Activated T-helper 17 cell treated with anti-CD3 and anti-CD28 coated beads, Interleukin-2, amount 50 U/mL, for 72 hours (primary cell): ENCODE measurements at regions not wholly inside any gene's neighbourhood (a gene's known extent, or its start where the extent isn't known, plus 50 kb on each side); places are given as distances from the start of the nearest gene placed in this dataset.

ENCODE experiments used
- ATAC-seq: fragments of 150-1000 bp; cut with Tn5 transposase; replicated peaks from 2 replicates; pipeline ENCODE4 v1.10.0; 2021; ENCODE audit warnings: mild to moderate bottlenecking, moderate library complexity
- H3K27ac Mint-ChIP-seq: one replicate; pipeline ENCODE4 v1.8.0; 2022; ENCODE audit warnings: mixed read lengths
- H3K27me3 Mint-ChIP-seq: one replicate; pipeline ENCODE4 v1.8.0; 2022; ENCODE audit warnings: mixed read lengths
- H3K36me3 Mint-ChIP-seq: one replicate; pipeline ENCODE4 v1.8.0; 2022; ENCODE audit warnings: low read depth, mild to moderate bottlenecking, mixed read lengths
- H3K4me1 Mint-ChIP-seq: one replicate; pipeline ENCODE4 v1.8.0; 2022; ENCODE audit warnings: mixed read lengths
- H3K4me3 Mint-ChIP-seq: one replicate; pipeline ENCODE4 v1.8.0; 2022; ENCODE audit warnings: mild to moderate bottlenecking, mixed read lengths
- H3K9me3 Mint-ChIP-seq: one replicate; pipeline ENCODE4 v1.8.0; 2022; ENCODE audit warnings: mixed read lengths

DNA sequence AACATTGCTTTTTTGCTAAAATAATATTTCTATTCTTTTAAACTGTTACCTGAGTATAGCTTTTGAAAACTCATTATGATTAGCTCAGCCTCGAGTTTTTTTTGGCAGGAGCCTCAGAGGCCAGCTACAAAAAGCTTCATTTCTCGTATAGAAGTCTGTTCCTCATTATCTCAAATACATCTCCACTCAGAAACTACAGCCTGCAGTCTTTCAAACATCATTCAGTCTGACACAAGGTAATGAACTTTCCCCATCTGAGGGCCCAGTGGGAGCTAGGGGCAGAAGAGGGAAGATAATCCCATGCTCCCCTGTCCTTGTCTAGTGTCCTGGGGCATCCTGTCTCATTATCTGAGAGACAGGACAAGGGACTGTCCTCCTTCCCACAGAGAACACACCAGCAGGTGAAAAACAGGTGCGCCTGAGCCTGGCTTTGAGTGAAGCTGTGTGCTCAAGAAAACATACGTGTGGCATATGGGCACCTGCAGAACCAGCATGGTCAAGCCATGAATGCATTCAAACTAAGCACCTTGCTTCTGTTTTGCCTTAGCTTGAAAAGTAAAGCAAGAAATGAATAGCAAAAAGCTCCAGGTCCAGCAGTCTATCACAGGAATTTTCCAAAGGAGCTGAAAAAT is 247.5 kb downstream of the MREG start:
- no peak for ATAC-seq
- Mint-ChIP-seq H3K27me3 (peaks cover 4% of the 10 kb centered on the region), H3K36me3 (no peaks in the 10 kb centered on the region), H3K4me3 (no peak overlapping the region), H3K9me3 (no peaks in the 10 kb centered on the region), H3K27ac (no peak overlapping the region), H3K4me1 (no peaks in the 10 kb centered on the region)

DNA sequence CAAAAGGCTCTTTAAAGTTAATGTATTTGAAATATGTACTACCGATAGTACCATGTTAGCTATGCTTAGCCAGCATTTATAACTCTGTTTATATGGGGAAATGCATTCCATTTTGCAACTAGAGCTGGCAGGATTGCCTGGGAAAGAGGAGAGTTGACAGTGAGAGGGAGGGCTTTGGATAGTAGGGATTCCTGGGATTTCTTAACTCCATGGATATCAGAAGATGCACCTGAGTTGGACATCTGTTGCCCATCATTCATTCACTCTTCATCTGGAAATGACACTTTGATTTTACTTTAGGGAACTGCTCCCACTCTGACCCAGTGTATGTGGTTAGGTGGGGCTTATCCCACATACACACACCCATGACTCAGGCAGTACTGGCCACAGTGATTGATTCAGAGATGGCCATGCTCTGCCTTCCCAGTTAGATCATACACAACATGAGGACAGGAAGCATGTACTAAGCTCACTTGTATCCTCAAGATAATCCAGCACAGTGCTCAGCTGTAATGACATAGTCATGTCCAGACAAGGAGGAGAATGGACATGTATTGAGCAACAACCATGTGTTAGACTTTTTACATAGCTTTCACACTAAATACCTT is 248.8 kb downstream of the MREG start:
- no peak overlapping the region for H3K27ac Mint-ChIP-seq
- H3K4me1 Mint-ChIP-seq, result no peaks in the 10 kb centered on the region
- H3K36me3 Mint-ChIP-seq, result no peaks in the 10 kb centered on the region
- H3K4me3 Mint-ChIP-seq, result no peak overlapping the region
- H3K27me3 Mint-ChIP-seq, result peaks cover 4% of the 10 kb centered on the region
- H3K9me3 Mint-ChIP-seq, result no peaks in the 10 kb centered on the region
- peak; percentile 81 for ATAC-seq

DNA sequence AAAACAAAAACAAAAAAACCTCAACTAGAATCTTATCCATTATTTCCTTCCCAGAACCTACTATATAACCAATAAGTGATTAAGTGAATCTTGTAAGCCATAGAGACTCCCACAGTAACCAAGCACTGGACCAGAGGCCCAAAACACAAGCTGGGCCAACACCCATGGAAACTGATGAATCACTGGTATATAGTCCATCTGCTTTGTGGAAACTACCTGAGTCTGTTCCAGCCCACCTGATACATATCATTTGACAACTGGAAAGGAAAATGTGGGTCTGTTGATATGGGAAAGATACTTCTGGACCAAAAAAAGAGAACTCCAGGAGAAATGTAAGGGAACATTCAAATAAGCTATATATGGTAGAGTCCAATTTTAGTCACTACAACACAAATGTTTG is 252.8 kb downstream of the MREG start:
- Mint-ChIP-seq H3K27ac (no peak overlapping the region), H3K4me1 (no peaks in the 10 kb centered on the region), H3K36me3 (no peaks in the 10 kb centered on the region), H3K4me3 (no peak overlapping the region), H3K9me3 (no peaks in the 10 kb centered on the region), H3K27me3 (no peaks in the 10 kb centered on the region)
- ATAC-seq, result peak; percentile 23

DNA sequence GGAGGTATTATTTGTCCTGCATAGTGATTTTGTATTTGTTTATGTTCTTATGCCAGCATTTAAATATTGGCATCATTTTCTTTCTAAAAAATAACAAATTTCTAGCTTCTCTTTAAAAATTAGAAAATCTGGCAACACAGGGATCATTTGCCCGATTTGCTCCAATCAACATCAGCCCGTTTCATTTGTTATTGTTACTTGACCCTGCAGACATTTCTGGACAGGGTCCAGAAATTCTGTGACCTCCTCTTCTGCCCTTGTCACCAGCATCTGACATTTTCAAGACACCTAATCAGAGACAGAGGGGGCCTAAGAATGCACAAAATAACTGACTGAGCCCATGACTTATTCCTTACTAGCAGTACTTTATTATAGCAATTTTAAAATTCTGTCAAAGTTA is 253.3 kb downstream of the MREG start:
- Mint-ChIP-seq H3K27me3 (no peaks in the 10 kb centered on the region), H3K4me3 (no peak overlapping the region), H3K36me3 (no peaks in the 10 kb centered on the region), H3K27ac (no peak overlapping the region), H3K9me3 (no peaks in the 10 kb centered on the region), H3K4me1 (no peaks in the 10 kb centered on the region)
- ATAC-seq, result no peak

DNA sequence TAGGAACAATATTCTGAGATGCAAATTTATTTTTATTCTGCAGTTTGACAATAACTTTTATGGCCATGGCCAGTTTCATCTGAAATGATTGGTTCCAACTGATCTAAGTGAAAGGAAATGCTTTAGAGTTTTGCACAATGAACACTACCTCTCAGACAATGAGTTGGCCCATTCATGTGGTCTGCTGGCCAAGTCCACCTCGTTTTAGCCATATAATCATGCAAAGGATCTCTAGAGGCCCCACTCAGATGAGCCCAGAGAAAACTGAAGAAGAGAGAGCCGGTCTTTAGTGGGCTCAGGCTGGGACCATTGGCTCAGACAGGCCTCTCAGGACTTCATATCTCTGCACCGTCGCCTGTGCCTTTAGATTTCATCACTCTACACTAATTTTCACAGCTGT is 254.7 kb downstream of the MREG start:
- no peak overlapping the region for H3K27ac Mint-ChIP-seq
- peaks cover 4% of the 10 kb centered on the region for H3K27me3 Mint-ChIP-seq
- no peak overlapping the region for H3K4me3 Mint-ChIP-seq
- no peaks in the 10 kb centered on the region for H3K36me3 Mint-ChIP-seq
- H3K9me3 Mint-ChIP-seq, result no peaks in the 10 kb centered on the region
- ATAC-seq, result no peak
- H3K4me1 Mint-ChIP-seq, result no peaks in the 10 kb centered on the region

DNA sequence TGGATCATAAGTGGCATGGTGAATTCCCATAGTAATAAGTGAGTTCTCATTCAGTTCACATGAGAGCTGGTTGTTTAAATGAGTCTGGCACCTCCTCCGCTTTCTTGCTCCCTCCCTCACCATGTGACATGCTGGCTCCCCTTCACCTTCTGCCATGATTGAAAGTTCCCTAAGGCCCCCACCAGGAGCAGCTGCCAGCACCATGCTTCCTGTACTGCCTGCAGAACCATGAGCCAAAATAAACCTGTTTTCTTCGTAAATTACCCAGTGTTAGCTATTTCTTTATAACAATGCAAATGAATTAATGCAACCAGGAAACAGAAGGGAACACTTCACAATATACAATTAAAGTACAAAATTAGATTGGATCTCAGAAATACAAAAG is 257.0 kb downstream of the MREG start:
- H3K4me1 Mint-ChIP-seq, result peaks cover 1% of the 10 kb centered on the region
- ATAC-seq, result no peak
- no peak overlapping the region for H3K27ac Mint-ChIP-seq
- no peaks in the 10 kb centered on the region for H3K9me3 Mint-ChIP-seq
- no peak overlapping the region for H3K4me3 Mint-ChIP-seq
- H3K27me3 Mint-ChIP-seq, result peaks cover 4% of the 10 kb centered on the region
- no peaks in the 10 kb centered on the region for H3K36me3 Mint-ChIP-seq

DNA sequence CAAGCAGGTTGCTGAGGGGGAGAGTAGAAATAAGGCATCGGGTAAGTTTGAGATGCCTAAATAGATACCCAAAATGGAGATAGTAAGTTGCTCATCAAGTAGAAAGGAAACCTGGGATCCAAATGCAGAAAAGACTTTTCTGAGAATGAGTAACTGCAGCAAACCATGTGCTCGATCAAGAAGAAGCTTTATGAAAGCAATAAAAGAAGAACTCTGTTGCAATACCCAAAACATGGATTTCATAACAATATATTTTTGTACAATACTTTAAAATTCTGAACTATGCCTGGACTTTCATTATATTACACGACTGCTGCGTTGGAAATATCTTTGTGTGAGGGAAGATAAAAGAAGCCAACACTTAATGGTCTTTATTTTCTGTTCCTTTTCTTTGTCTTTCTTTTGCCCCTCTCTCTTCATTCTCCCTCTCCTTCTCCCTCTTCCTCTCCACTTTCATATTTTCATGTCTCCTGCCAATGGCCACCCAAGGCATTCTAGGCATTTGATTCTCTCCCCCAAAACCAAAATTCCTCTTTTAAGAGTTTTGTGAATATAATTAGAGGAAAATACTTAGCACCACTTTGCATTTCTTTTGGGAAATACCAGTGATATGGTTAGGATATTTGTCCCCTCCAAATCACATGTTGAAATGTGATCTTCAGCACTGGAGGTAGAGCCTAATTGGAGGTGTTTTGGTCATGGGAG is 257.6 kb downstream of the MREG start:
- Mint-ChIP-seq H3K27ac (no peak overlapping the region), H3K9me3 (no peaks in the 10 kb centered on the region), H3K4me1 (peaks cover 6% of the 10 kb centered on the region), H3K36me3 (no peaks in the 10 kb centered on the region), H3K4me3 (no peak overlapping the region), H3K27me3 (peaks cover 4% of the 10 kb centered on the region)
- ATAC-seq, result no peak

DNA sequence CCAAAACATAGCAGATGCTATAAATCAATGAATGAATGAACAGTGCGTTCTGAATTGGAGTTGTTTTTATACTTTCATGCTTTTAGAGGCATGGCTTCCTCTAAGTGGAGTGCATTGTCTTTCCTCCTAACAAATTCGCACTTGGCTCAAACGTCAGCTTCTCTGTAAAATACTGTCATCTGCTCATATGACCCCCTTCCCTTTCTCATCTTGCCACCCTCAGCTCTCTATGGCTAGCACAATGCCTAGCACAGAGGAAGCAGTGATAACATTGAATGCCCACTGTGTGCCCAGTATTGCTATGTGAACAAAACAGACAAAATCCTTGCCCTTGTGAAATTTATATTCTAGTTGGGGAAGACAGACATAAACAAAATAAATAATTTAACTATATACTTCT is 258.8 kb downstream of the MREG start:
- H3K4me3 Mint-ChIP-seq, result no peak overlapping the region
- ATAC-seq, result no peak
- no peaks in the 10 kb centered on the region for H3K36me3 Mint-ChIP-seq
- no peaks in the 10 kb centered on the region for H3K9me3 Mint-ChIP-seq
- H3K27ac Mint-ChIP-seq, result no peak overlapping the region
- H3K4me1 Mint-ChIP-seq, result peaks cover 6% of the 10 kb centered on the region
- H3K27me3 Mint-ChIP-seq, result peaks cover 4% of the 10 kb centered on the region

DNA sequence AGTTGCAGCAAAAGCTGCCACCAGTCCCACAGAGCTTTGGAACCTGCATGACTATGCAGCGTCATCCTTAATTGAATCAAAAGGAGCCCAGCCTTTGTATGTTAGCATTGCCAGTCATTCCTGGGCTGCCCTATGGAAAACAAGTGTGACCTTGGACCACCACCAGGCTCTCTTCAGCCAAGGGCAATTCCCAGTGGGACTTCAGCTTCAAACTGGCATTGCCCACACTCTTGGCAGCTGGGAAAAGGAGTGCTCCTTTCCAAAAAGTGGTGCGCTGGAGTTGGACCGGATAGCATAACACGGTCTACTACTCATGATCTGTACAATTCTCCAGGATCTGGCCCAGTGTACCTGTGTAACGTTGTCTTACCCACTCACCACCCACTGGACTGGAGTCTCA is 259.5 kb downstream of the MREG start:
- no peak overlapping the region for H3K27ac Mint-ChIP-seq
- H3K4me1 Mint-ChIP-seq, result peaks cover 6% of the 10 kb centered on the region
- no peak overlapping the region for H3K4me3 Mint-ChIP-seq
- H3K36me3 Mint-ChIP-seq, result no peaks in the 10 kb centered on the region
- no peak for ATAC-seq
- peaks cover 4% of the 10 kb centered on the region for H3K27me3 Mint-ChIP-seq
- H3K9me3 Mint-ChIP-seq, result no peaks in the 10 kb centered on the region

DNA sequence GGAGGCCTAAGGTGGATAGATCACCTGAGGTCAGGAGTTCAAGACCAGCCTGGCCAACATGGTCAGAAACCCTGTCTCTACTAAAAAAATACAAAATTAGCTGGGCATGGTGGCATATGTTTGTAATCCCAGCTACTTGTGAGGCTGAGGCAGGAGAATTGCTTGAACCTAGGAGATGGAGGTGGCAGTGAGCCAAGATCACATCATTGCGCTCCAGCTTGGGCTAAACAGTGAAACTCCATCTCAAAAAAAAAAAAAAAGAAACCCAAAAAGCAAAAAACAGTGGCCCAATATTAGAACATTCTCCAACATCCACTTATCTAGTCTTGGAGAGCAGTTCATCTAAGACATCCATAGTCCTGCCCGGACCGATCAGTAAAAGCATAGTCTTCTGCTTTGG is 260.4 kb downstream of the MREG start:
- Mint-ChIP-seq H3K27me3 (peaks cover 4% of the 10 kb centered on the region), H3K4me1 (peaks cover 6% of the 10 kb centered on the region), H3K4me3 (no peak overlapping the region), H3K27ac (no peak overlapping the region), H3K36me3 (no peaks in the 10 kb centered on the region), H3K9me3 (no peaks in the 10 kb centered on the region)
- no peak for ATAC-seq

DNA sequence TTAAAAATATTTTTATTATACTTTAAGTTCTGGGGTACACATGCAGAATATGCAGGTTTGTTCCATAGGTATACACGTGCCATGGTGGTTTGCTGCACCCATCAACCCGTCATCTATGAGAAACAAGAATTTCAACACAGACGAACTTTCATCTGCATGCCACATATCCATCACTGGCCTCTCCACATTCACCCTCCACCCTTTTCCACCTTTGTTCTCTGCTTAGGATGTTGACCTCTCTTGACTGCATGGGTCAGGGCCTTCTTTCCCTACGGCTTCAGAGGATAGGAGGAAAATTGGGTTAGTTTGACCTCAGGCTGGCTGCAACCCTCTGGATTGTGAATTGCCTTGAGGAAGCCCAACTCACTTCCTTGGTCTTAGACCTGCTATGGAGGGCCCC is 260.9 kb downstream of the MREG start:
- Mint-ChIP-seq H3K27me3 (peaks cover 4% of the 10 kb centered on the region), H3K36me3 (no peaks in the 10 kb centered on the region), H3K4me3 (no peak overlapping the region), H3K27ac (no peak overlapping the region), H3K4me1 (peaks cover 6% of the 10 kb centered on the region), H3K9me3 (no peaks in the 10 kb centered on the region)
- ATAC-seq, result no peak

DNA sequence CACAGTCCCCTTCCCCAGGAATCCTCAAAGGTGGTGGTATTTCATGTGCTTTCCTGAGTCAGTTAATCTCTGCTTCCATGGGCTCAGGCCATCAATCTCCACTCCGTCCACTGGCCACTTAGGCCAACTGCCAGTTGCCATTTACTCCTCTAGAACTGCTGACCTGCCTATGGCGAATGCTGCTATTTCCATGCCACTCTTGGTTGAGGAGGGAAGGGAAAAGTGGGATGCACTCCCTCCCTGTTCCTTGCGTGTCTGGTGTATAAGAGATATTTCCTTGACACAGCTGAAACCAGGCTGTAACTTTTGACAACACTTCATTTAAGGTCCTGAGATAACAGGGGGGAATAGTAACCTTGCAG is 261.5 kb downstream of the MREG start:
- no peak for ATAC-seq
- no peak overlapping the region for H3K4me3 Mint-ChIP-seq
- H3K9me3 Mint-ChIP-seq, result no peaks in the 10 kb centered on the region
- no peaks in the 10 kb centered on the region for H3K36me3 Mint-ChIP-seq
- H3K27ac Mint-ChIP-seq, result no peak overlapping the region
- H3K4me1 Mint-ChIP-seq, result peaks cover 6% of the 10 kb centered on the region
- peaks cover 4% of the 10 kb centered on the region for H3K27me3 Mint-ChIP-seq

DNA sequence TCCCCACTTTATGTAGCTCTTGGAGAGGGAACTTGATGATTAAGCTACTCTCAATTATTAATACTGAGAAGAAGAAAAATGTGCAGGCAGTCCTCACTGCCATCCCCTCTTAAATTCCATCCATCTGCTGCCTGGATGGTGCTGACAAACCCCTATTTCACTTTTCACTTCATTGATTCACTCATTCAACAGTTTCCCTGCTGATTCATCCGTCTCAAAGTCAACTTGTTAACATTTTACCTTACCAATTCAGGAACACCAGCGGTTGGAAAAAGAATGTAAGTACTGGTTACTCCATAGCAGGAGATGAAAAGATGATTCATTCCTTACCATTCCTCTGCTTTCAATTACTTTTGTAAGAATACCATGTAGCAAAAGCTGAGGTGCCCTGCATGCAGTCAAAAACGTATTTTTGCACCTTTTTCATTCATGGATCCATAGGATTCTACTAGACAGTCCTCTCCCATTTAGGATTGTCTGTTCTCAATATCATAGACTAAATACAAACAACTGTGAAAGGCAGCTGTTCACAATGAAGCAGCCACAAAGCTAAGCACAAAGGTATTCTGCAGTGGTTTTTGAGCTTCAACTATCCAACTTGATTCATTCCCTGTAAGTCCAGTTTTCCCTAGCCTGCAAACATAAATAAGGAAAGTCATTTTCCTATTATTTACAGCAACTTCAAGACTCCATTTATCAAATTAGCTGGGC is 262.0 kb downstream of the MREG start:
- H3K4me1 Mint-ChIP-seq, result peaks cover 11% of the 10 kb centered on the region
- ATAC-seq, result peak; percentile 28
- no peak overlapping the region for H3K27ac Mint-ChIP-seq
- H3K9me3 Mint-ChIP-seq, result no peaks in the 10 kb centered on the region
- peak overlapping the region; percentile 0 for H3K4me3 Mint-ChIP-seq
- H3K27me3 Mint-ChIP-seq, result peaks cover 4% of the 10 kb centered on the region
- H3K36me3 Mint-ChIP-seq, result no peaks in the 10 kb centered on the region

DNA sequence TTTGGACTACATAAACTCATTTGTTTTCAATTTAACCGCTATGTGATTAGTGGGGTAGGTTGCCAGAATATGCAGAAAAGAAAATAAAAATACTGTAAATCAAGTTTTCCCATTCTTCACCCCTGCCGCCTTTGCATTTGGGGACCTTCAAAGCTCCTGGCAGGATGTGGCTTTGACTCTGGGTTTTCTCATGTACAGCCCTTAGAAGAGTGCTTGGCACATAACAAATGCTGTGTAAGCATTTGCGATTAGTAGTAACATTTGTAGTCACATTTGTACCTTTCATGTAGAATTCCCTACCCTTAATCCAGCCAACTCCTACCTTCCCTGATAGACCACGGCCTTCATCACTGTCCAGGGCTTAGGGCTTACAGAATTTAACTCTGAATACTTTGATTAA is 262.6 kb downstream of the MREG start:
- H3K4me1 Mint-ChIP-seq, result peaks cover 13% of the 10 kb centered on the region
- peak; percentile 20 for ATAC-seq
- H3K4me3 Mint-ChIP-seq, result peak overlapping the region; percentile 0
- H3K27ac Mint-ChIP-seq, result no peak overlapping the region
- no peaks in the 10 kb centered on the region for H3K36me3 Mint-ChIP-seq
- H3K27me3 Mint-ChIP-seq, result peaks cover 4% of the 10 kb centered on the region
- H3K9me3 Mint-ChIP-seq, result no peaks in the 10 kb centered on the region
